ENCODE measurements at regions not wholly inside any gene's neighbourhood (a gene's known extent, or its start where the extent isn't known, plus 50 kb on each side); places are given as distances from the start of the nearest gene placed in this dataset.

GRCh38 chr1:58885998-58886397 lies 102.2 kb upstream of the JUN start:
- H3K9me3 ChIP-seq (ENCODE audit: insufficient read depth, low read depth, low read length): no peaks in the 10 kb centered on the region
- Mint-ChIP-seq H3K36me3 (ENCODE audit: low read depth, unreplicated experiment) (no peaks in the 10 kb centered on the region), H3K9me3 (ENCODE audit: unreplicated experiment) (peaks cover 1% of the 10 kb centered on the region), H3K4me1 (ENCODE audit: low read depth, unreplicated experiment) (peaks cover 43% of the 10 kb centered on the region), H3K27me3 (ENCODE audit: low read depth, unreplicated experiment) (no peaks in the 10 kb centered on the region), H3K4me3 (ENCODE audit: unreplicated experiment) (no peak overlapping the region), H3K27ac (ENCODE audit: unreplicated experiment) (no peak overlapping the region)
- no peaks in the 10 kb centered on the region for H4K20me1 ChIP-seq (ENCODE audit: insufficient read depth, low read length)
- no peak overlapping the region for H2AFZ ChIP-seq (ENCODE audit: low read depth, low read length)
- TF ChIP-seq, protein P1, sequence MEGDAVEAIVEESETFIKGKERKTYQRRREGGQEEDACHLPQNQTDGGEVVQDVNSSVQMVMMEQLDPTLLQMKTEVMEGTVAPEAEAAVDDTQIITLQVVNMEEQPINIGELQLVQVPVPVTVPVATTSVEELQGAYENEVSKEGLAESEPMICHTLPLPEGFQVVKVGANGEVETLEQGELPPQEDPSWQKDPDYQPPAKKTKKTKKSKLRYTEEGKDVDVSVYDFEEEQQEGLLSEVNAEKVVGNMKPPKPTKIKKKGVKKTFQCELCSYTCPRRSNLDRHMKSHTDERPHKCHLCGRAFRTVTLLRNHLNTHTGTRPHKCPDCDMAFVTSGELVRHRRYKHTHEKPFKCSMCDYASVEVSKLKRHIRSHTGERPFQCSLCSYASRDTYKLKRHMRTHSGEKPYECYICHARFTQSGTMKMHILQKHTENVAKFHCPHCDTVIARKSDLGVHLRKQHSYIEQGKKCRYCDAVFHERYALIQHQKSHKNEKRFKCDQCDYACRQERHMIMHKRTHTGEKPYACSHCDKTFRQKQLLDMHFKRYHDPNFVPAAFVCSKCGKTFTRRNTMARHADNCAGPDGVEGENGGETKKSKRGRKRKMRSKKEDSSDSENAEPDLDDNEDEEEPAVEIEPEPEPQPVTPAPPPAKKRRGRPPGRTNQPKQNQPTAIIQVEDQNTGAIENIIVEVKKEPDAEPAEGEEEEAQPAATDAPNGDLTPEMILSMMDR (IDR thresholded peaks at IDR 0.05; ENCODE audit: insufficient read depth, low read depth, low read length): no peak
- TF ChIP-seq EZH2 (IDR thresholded peaks at IDR 0.05; ENCODE audit: insufficient read depth, low read length): no peak
- no peak overlapping the region for H3K4me3 ChIP-seq (ENCODE audit: insufficient read depth, low read depth, low read length)
- H3K9ac ChIP-seq (ENCODE audit: low read length): no peak overlapping the region
- no peaks in the 10 kb centered on the region for H3K27me3 ChIP-seq (ENCODE audit: insufficient read depth, low read length)
- H3K79me2 ChIP-seq (ENCODE audit: insufficient read depth, low read length): no peaks in the 10 kb centered on the region
- peak overlapping the region; percentile 21 for H3K4me2 ChIP-seq (ENCODE audit: low read length)
- no peak overlapping the region for H3K27ac ChIP-seq (ENCODE audit: low read depth, low read length)
- no peaks in the 10 kb centered on the region for H3K36me3 ChIP-seq (ENCODE audit: insufficient read depth, low read length)
- no peak for FAIRE-seq
- DNase-seq (ENCODE audit: low read depth): peak; percentile 57
- H3K4me1 ChIP-seq (ENCODE audit: insufficient read depth, low read length): peaks cover 44% of the 10 kb centered on the region

GRCh38 chr1:58886611-58887010 lies 102.8 kb upstream of the JUN start:
- Histone ChIP-seq H3K4me2 (ENCODE audit: low read length) (no peak overlapping the region), H2AFZ (ENCODE audit: low read depth, low read length) (no peak overlapping the region), H3K27ac (ENCODE audit: low read depth, low read length) (no peak overlapping the region), H3K4me3 (ENCODE audit: insufficient read depth, low read depth, low read length) (no peak overlapping the region), H3K79me2 (ENCODE audit: insufficient read depth, low read length) (no peaks in the 10 kb centered on the region), H3K9ac (ENCODE audit: low read length) (no peak overlapping the region), H3K4me1 (ENCODE audit: insufficient read depth, low read length) (peaks cover 42% of the 10 kb centered on the region), H4K20me1 (ENCODE audit: insufficient read depth, low read length) (no peaks in the 10 kb centered on the region), H3K9me3 (ENCODE audit: insufficient read depth, low read depth, low read length) (no peaks in the 10 kb centered on the region), H3K27me3 (ENCODE audit: insufficient read depth, low read length) (no peaks in the 10 kb centered on the region), H3K36me3 (ENCODE audit: insufficient read depth, low read length) (no peaks in the 10 kb centered on the region)
- no peak for FAIRE-seq
- Mint-ChIP-seq H3K4me3 (ENCODE audit: unreplicated experiment) (no peak overlapping the region), H3K36me3 (ENCODE audit: low read depth, unreplicated experiment) (no peaks in the 10 kb centered on the region), H3K27ac (ENCODE audit: unreplicated experiment) (no peak overlapping the region), H3K4me1 (ENCODE audit: low read depth, unreplicated experiment) (peaks cover 41% of the 10 kb centered on the region), H3K27me3 (ENCODE audit: low read depth, unreplicated experiment) (no peaks in the 10 kb centered on the region), H3K9me3 (ENCODE audit: unreplicated experiment) (peaks cover 1% of the 10 kb centered on the region)
- TF ChIP-seq EZH2 (IDR thresholded peaks at IDR 0.05; ENCODE audit: insufficient read depth, low read length): no peak
- TF ChIP-seq, protein P1 (IDR thresholded peaks at IDR 0.05; ENCODE audit: insufficient read depth, low read depth, low read length): no peak
- no peak for DNase-seq (ENCODE audit: low read depth)

GRCh38 chr1:58887059-58887458 lies 103.2 kb upstream of the JUN start:
- peaks cover 37% of the 10 kb centered on the region for H3K4me1 Mint-ChIP-seq (ENCODE audit: low read depth, unreplicated experiment)
- Histone ChIP-seq H3K27me3 (ENCODE audit: insufficient read depth, low read length) (no peaks in the 10 kb centered on the region), H3K79me2 (ENCODE audit: insufficient read depth, low read length) (no peaks in the 10 kb centered on the region), H3K4me2 (ENCODE audit: low read length) (no peak overlapping the region), H3K9me3 (ENCODE audit: insufficient read depth, low read depth, low read length) (no peaks in the 10 kb centered on the region), H3K9ac (ENCODE audit: low read length) (no peak overlapping the region), H3K4me3 (ENCODE audit: insufficient read depth, low read depth, low read length) (no peak overlapping the region), H2AFZ (ENCODE audit: low read depth, low read length) (no peak overlapping the region), H3K4me1 (ENCODE audit: insufficient read depth, low read length) (peaks cover 38% of the 10 kb centered on the region), H4K20me1 (ENCODE audit: insufficient read depth, low read length) (no peaks in the 10 kb centered on the region), H3K36me3 (ENCODE audit: insufficient read depth, low read length) (no peaks in the 10 kb centered on the region), H3K27ac (ENCODE audit: low read depth, low read length) (no peak overlapping the region)
- H3K36me3 Mint-ChIP-seq (ENCODE audit: low read depth, unreplicated experiment): no peaks in the 10 kb centered on the region
- DNase-seq (ENCODE audit: low read depth): no peak
- no peak overlapping the region for H3K27ac Mint-ChIP-seq (ENCODE audit: unreplicated experiment)
- H3K27me3 Mint-ChIP-seq (ENCODE audit: low read depth, unreplicated experiment): no peaks in the 10 kb centered on the region
- no peak for FAIRE-seq
- TF ChIP-seq EZH2 (IDR thresholded peaks at IDR 0.05; ENCODE audit: insufficient read depth, low read length): no peak
- TF ChIP-seq, protein P1 (IDR thresholded peaks at IDR 0.05; ENCODE audit: insufficient read depth, low read depth, low read length): no peak
- peaks cover 1% of the 10 kb centered on the region for H3K9me3 Mint-ChIP-seq (ENCODE audit: unreplicated experiment)
- H3K4me3 Mint-ChIP-seq (ENCODE audit: unreplicated experiment): no peak overlapping the region

Data from astrocyte (in vitro differentiated cells and primary cell).